Renal cortical epithelial cell (primary cell): ENCODE measurements at regions not wholly inside any gene's neighbourhood (a gene's known extent, or its start where the extent isn't known, plus 50 kb on each side); places are given as distances from the start of the nearest gene placed in this dataset.
"Not testable (repeated sequence)": the region's sequence is repeated elsewhere in the genome, so short reads cannot be mapped to it uniquely, and the experiment has no call there.

Source experiments
- DNase-seq: peaks from one replicate; pipeline ENCODE4 v3.0.0-alpha.2; 2011; ENCODE audit warnings: low read depth

DNA sequence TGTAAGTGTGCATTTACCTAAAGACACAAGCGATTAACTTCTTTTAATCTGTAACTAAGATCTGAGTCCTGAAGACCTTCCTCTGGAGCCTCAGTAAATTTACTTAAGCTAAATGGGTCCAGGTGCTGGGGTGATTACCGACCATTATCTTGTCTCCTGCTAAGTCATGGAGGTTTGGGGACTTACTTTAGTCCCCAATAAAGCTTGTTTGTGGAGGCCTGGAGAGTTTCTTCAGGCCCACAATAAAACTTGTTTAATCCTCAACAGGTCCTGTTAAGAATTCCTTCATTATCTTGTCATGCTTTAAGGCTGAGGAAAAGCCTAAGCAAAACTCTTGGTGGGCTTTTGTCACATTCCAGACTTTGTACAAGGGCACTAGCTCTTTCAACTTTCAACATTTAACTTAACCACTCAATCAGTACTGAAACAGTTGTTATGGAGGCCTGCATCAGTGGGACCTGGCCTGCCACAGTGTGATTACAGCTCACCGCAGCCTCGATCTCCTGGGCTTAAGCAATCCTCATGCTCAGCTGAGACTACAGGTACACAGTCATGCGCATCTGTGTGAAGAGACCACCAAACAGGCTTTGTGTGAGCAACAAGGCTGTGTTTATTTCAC lies 84.0 kb downstream of the FMO4 start:
- no peak for DNase-seq

DNA sequence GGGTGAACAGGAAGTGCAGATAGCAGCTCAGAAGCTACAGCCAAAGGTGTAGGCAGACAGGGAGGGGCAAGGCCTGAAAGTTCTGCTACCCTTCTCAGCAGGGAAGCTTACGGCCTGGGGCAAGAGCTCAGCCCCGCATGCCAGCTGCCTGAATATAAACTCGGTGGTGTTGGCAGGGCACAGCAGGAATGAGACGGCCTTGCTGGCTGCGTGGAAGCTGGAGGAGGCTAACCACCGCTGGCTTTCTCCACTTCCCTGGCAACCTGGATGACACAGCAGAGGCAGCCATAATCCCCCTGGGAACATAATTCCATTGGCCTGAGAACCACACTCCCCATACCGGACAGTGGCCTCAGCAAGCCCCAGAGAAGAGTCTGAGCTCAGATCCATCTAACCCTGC lies 81.9 kb upstream of the PRRC2C start:
- DNase-seq, result peak; percentile 35

DNA sequence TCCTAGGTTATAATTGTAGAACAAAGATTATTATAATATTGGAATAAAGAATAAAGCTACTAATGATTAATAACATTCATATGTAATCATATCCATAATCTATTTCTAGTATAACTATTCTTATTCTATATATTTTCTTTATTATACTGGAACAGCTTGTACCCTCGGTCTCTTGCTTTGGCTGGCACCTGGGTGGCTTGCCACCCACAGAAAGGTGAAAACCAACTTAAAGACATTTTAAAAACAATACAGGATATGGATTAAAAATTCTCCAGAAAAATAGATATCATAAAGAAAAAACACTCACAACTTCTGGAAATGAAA lies 80.0 kb upstream of the PRRC2C start:
- no peak for DNase-seq

DNA sequence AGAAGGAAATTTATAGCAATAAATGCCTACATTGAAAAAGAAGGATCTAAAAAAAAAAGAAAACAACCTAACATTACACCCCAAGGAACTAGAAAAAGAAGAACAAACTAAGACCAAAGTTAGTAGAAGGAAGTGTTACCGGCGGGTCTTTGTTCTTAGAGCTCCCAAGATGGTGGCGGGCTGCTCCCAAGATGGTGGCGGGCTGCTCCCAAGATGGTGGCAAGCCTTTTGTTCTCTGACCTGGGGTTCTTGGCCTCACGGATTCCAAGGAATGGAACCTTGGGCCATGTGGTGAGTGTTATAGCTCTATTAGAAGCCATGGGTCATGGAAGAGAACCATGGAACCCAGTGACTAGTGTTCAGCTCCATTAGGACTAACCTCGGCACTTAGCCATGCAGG lies 71.8 kb upstream of the PRRC2C start:
- not testable (repeated sequence) for DNase-seq

DNA sequence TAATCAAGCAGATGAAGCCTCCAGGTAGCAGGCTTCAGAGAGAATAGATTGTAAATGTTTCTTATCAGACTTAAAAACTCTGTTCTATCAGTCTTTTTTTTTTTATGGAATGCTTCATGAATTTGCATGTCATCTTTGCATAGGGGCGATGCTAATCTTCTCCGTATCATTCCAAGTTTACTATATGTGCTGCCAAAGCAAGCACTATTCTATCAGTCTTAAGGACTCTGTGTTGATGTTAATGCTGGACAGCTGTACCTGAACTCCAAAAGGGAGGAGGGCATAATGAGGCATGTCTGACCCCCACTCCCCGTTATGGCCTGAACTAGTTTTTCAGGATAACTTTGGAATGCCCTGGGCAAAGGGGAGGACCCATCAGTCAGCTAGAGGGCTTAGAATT lies 66.8 kb upstream of the PRRC2C start:
- DNase-seq, result no peak

DNA sequence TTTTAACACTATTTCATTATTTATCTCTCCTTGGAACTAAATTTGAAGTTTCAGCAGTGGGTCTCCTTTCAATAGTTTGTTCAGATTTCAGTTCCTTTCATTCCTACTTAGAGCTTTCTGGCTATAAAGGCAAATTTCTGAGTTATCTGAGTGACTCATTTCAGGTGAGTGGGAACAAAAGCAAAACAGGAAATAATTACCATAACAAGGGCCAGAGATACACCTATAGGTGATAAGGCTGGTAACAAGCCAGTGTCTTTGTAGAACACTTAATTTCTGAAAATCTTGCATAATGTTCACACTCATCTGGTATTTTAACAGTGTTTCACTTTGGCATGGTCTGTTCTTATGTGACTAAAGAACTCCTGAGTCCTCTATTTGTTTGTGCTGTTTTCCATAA lies 64.5 kb upstream of the PRRC2C start:
- peak; percentile 53 for DNase-seq

DNA sequence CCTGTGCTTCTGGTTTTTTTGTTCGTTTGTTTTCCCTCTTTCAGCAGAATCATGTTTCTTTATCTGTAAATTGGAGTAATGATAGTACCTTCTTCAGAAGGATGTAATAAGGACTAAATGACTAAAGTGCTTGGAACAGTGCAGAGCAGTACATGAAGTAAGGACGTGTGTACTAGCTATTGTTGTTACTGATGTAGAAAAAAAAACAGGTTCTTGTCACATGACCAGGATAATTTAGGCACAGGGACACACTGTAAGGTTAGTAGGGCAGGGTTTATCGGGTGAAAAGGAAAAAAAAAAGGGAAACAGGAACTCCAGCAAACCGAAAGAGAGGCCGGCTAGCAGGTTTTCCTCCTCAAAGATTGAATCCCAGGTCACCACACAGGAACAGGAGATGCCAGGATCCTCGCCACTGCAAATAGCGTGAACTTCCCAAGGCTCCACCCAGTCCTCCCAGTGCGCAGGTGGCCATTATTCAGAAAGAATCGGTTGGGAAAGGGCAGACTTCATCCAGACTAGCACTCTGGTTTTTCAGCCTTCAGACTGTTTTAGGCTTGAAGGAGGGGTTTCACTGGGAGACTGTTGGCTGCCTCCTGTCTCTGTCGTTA lies 63.8 kb upstream of the PRRC2C start:
- DNase-seq, result no peak

DNA sequence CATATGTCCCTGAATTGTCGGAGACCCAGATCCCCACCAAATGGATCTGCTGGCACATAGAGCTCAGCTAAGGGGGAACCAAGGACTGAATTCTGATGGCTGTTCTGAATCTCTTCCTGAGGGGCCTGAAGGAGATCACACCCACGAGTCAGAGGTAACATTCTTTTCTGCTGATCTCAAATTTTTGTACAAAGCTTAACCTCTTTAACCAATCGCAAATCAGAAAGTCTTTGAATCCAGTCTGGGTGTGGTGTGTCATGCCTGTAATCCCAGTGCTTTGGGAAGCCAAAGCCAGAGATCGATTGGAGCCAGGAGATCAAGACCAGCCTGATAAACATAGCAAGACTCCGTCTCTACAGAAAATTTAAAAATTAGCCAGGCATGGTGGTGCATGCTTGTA lies 62.8 kb upstream of the PRRC2C start:
- peak; percentile 51 for DNase-seq

DNA sequence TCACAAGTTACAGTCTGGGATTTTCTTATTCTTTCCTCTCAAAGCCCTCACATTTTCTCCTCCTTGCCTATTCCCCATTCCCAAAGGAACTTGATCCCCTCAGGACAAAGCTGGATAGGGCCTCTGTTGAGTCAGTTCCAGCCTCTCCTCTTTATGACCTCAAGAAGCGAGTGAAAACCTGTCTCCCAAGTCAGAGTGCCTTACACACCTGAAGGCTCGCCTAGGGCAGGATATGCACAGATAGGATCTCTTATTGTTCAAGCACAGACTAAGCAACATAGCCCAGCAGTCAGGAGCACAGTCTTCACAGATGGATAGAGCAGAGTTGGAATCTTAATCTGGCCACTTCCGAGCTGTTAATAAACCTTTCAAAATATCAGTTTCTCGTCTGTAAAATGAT lies 60.8 kb upstream of the PRRC2C start:
- no peak for DNase-seq

DNA sequence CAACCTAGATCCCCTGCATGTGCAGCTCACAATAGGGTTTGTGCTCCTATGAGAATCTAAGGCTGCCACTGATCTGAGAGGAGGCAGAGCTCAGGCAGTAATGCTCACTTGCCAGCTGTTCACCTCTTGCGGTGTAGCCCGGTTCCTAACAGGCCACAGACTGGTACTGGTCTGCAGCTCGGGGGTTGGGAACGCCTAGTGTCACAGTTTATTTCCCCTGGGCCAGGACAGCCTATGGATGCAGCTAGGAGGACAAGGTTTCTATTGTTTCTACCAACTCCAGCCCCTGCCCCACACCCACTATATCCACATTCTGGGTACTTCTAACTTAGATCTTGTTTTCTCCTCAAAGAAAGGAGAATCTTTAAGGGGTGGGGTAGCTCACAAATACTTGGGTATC lies 58.7 kb upstream of the PRRC2C start:
- no peak for DNase-seq

DNA sequence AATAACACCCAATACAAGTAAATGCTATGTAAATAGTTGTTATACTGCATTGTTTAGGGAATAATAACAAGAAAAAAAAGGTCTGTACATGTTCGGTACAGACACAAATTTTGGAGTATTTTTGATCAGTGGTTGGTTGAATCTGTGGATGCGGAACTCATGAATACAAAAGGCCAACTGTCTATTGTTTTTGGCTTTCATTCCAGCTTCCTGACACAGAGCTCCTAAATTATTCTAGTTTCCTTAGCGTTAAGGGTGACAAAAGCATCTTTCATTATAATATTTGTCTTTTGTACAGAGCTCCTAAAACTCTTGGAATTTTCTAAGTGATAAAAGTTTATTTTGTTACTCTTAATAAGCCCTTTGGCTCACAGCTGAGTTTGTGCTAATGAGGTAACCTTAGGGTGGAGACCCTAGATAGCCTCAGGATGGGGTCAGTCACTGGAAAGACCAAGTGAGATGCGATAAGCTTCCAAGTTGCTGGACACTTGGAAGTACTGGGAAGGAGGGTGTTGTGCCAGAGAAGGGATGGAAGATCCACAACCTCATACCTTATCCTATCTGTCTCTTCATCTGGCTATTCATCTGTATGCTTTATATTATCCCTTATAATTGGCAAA lies 57.4 kb upstream of the PRRC2C start:
- DNase-seq, result no peak

DNA sequence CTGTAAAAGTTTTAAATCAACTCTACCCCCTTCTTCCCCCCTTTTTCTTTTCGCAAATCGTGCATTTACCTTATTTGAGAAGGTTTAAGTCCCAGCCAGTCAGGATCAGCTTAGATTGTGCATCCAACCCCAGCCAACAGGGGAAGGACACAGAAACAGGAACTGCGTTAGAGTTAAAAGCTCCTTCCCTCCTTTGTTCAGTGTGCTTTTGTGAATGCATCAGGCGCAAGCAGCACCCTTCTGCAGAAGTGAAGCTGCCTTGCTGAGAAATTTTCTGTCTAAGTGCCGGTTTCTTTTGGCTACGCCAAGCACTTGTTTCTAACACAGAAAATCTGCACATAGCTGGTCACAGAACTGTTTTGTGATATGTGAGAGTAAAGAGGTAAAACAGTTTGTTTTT lies 56.2 kb upstream of the PRRC2C start:
- DNase-seq, result no peak

DNA sequence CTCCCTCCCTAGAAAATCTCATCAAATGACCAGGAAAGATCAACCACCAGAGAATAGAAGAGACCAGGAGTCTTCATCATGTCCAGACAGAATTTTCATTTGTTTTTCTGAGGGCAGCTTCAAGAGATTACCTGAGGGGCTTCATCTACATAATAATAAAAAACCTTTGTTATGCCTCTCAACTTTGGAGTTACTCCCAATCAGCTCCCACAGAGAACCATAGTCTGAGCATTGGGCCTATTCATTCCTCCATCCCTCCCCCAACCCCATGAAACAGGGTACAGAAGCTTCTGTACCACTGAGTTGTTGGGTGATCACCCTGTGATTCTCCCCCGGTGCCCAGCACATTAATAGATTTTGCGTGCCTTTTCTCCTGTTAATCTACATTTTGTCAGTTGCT lies 53.3 kb upstream of the PRRC2C start:
- no peak for DNase-seq

DNA sequence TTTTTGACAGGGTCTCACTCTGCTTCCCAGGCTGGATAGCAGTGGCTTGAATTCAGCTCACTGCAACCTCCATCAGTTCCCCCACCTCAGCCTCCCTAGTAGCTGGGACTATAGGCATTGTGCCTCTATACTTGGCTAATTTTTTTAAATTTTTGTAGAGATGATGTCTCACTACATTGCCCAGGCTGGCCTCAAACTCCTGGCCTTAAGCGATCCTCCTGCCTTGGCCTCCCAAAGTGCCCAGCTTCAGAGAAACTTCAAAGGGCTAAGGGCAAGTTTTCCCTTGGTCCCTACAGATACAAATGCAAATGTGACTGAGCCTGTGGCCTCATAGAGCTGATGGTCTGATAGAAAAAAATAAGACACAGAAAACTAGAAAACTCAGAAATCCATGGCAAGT lies 52.9 kb upstream of the PRRC2C start:
- DNase-seq, result no peak

DNA sequence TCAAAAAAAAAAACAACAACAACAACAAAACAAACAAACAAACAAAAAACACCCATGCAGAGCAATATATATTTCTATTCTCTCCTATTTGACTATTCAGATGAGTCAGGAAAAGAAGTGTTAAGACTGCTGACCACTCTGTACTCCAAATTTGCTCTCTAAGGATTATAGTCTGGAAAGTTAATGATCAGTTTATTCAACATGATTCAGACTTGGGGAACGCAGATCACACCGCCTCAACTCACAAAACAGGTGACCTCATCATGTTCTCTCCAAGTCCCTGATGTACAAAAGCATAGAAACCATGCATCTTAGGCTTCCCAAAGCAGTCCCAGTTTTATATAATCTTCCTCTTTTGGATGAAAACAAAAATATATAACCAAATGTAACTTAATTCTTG lies 51.9 kb upstream of the PRRC2C start:
- peak; percentile 99 for DNase-seq

DNA sequence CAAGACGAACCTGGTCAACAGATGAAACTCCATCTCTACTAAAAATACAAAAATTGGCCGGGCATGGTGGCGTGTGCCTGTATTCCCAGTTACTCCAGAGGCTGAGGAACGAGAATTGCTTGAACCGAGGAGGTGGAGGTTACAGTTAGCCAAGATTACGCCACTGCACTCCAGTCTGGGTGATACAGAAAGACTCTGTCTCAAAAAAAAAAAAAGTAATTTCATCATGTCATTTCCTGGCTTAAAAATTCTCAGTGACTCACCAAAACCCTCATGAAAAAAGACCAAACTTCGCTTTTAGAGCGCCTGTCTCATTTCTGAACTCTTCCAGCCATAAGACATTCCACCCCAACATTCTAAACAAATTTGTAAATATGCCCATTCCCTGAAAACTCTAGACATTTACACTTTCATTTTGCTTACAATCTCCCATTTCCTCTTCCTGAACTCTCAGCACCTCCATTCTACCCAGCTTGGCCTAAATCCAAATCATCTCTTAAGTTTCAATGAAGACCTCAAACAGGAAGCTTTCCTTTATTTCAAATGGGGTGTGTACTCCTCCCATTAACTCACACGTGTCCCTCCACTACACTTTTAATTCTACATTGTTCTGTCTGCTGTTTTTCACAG lies 50.5 kb upstream of the PRRC2C start:
- peak; percentile 92 for DNase-seq
